ENCODE measurements at regions not wholly inside any gene's neighbourhood (a gene's known extent, or its start where the extent isn't known, plus 50 kb on each side); places are given as distances from the start of the nearest gene placed in this dataset.

- Mint-ChIP-seq H3K4me3 (ENCODE audit: unreplicated experiment) (no peak overlapping the region), H3K36me3 (ENCODE audit: unreplicated experiment) (no peaks in the 10 kb centered on the region), H3K27ac (ENCODE audit: unreplicated experiment) (no peak overlapping the region), H3K9me3 (ENCODE audit: unreplicated experiment) (peaks cover 13% of the 10 kb centered on the region), H3K27me3 (ENCODE audit: unreplicated experiment) (peaks cover 56% of the 10 kb centered on the region), H3K4me1 (ENCODE audit: unreplicated experiment) (peaks cover 2% of the 10 kb centered on the region)
- DNase-seq (ENCODE audit: extremely low spot score, unreplicated experiment) = no peak
- TF ChIP-seq CTCF (IDR thresholded peaks at IDR 0.05) = no peak
Observed at GRCh38 chr6:165872811-165873210, 209.8 kb upstream of the PDE10A start.

- H3K4me3 Mint-ChIP-seq (ENCODE audit: unreplicated experiment) = no peak overlapping the region
- no peak for TF ChIP-seq CTCF (IDR thresholded peaks at IDR 0.05)
- H3K9me3 Mint-ChIP-seq (ENCODE audit: unreplicated experiment) = peaks cover 13% of the 10 kb centered on the region
- peaks cover 2% of the 10 kb centered on the region for H3K4me1 Mint-ChIP-seq (ENCODE audit: unreplicated experiment)
- no peaks in the 10 kb centered on the region for H3K36me3 Mint-ChIP-seq (ENCODE audit: unreplicated experiment)
- peaks cover 55% of the 10 kb centered on the region for H3K27me3 Mint-ChIP-seq (ENCODE audit: unreplicated experiment)
- DNase-seq (ENCODE audit: extremely low spot score, unreplicated experiment) = no peak
- no peak overlapping the region for H3K27ac Mint-ChIP-seq (ENCODE audit: unreplicated experiment)
Observed at GRCh38 chr6:165872311-165872710, 209.3 kb upstream of the PDE10A start.

GRCh38 chr6:165871571-165871970 is 208.5 kb upstream of the PDE10A start:
- no peaks in the 10 kb centered on the region for H3K4me1 Mint-ChIP-seq (ENCODE audit: unreplicated experiment)
- no peak overlapping the region for H3K27ac Mint-ChIP-seq (ENCODE audit: unreplicated experiment)
- peaks cover 3% of the 10 kb centered on the region for H3K36me3 Mint-ChIP-seq (ENCODE audit: unreplicated experiment)
- peaks cover 53% of the 10 kb centered on the region for H3K27me3 Mint-ChIP-seq (ENCODE audit: unreplicated experiment)
- peaks cover 16% of the 10 kb centered on the region for H3K9me3 Mint-ChIP-seq (ENCODE audit: unreplicated experiment)
- TF ChIP-seq CTCF (IDR thresholded peaks at IDR 0.05) = no peak
- H3K4me3 Mint-ChIP-seq (ENCODE audit: unreplicated experiment) = no peak overlapping the region
- DNase-seq (ENCODE audit: extremely low spot score, unreplicated experiment) = no peak

- H3K4me3 Mint-ChIP-seq (ENCODE audit: unreplicated experiment) = no peak overlapping the region
- H3K4me1 Mint-ChIP-seq (ENCODE audit: unreplicated experiment) = no peaks in the 10 kb centered on the region
- no peak overlapping the region for H3K27ac Mint-ChIP-seq (ENCODE audit: unreplicated experiment)
- peaks cover 19% of the 10 kb centered on the region for H3K9me3 Mint-ChIP-seq (ENCODE audit: unreplicated experiment)
- no peak for DNase-seq (ENCODE audit: extremely low spot score, unreplicated experiment)
- TF ChIP-seq CTCF (IDR thresholded peaks at IDR 0.05) = no peak
- H3K36me3 Mint-ChIP-seq (ENCODE audit: unreplicated experiment) = peaks cover 4% of the 10 kb centered on the region
- peaks cover 46% of the 10 kb centered on the region for H3K27me3 Mint-ChIP-seq (ENCODE audit: unreplicated experiment)
Observed at GRCh38 chr6:165869526-165869925, 206.5 kb upstream of the PDE10A start.

- Mint-ChIP-seq H3K27me3 (ENCODE audit: unreplicated experiment) (peaks cover 29% of the 10 kb centered on the region), H3K27ac (ENCODE audit: unreplicated experiment) (no peak overlapping the region), H3K4me1 (ENCODE audit: unreplicated experiment) (no peaks in the 10 kb centered on the region)
Observed at GRCh38 chr6:165864925-165865324, 201.9 kb upstream of the PDE10A start.

More at GRCh38 chr6:165864925-165865324, 201.9 kb upstream of the PDE10A start:
- no peak for DNase-seq (ENCODE audit: extremely low spot score, unreplicated experiment)
- H3K4me3 Mint-ChIP-seq (ENCODE audit: unreplicated experiment) = no peak overlapping the region
- no peak for TF ChIP-seq CTCF (IDR thresholded peaks at IDR 0.05)
- H3K36me3 Mint-ChIP-seq (ENCODE audit: unreplicated experiment) = peaks cover 4% of the 10 kb centered on the region
- H3K9me3 Mint-ChIP-seq (ENCODE audit: unreplicated experiment) = peaks cover 16% of the 10 kb centered on the region

Measured in osteocyte (in vitro differentiated cells).